NCI-H1105 (cell line): ENCODE measurements at regions not wholly inside any gene's neighbourhood (a gene's known extent, or its start where the extent isn't known, plus 50 kb on each side); places are given as distances from the start of the nearest gene placed in this dataset.
"Not testable (repeated sequence)": the region's sequence is repeated elsewhere in the genome, so short reads cannot be mapped to it uniquely, and the experiment has no call there.

ENCODE experiments used
- DNase-seq: peaks from one replicate; lab custom pipeline; 2025; lab: John Stamatoyannopoulos, UW

DNA sequence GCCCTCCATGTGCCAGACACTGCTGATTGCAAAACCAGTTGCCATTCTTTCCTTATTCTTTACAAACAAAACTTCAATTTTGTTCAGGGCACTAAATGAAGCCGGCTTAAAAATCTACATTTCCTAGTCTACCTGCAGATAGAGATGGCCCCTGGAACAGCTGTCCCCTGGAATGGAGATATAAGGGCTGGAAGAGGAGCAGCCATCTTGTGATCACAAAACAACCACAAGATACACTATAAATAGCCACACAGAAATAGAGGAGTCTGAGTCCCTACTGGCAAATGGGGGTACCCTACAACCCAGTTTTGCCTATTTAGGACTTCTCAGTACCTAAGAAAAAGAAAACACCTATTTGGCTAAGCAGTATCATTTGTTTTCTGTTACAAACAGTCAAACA lies 115.9 kb upstream of the BEND6 start:
- DNase-seq = no peak

GRCh38 chr6:56838016-56838555 lies 116.8 kb upstream of the BEND6 start:
- no peak for DNase-seq

GRCh38 chr6:56837322-56837894 lies 117.5 kb upstream of the BEND6 start:
- no peak for DNase-seq

GRCh38 chr6:56835612-56836011 lies 119.3 kb upstream of the BEND6 start:
- DNase-seq = no peak

DNA sequence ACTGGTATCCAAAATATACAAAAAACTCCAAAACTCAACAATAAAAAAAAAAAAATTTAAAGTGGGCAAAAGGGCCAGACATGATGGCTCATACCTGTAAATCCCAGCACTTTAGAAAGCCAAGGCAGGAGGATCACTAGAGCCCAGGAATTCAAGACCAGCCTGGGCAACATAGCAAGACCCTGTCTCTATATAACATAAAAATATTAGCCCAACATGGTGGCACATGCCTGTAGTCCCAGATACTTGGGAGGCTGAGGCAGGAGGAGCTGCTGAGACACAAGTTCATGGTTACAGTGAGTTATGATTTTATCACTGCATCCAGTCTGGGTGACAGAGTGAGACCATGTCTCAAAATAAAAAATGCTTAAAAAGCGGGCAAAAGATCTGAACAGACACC lies 121.0 kb upstream of the BEND6 start:
- DNase-seq = no peak

DNA sequence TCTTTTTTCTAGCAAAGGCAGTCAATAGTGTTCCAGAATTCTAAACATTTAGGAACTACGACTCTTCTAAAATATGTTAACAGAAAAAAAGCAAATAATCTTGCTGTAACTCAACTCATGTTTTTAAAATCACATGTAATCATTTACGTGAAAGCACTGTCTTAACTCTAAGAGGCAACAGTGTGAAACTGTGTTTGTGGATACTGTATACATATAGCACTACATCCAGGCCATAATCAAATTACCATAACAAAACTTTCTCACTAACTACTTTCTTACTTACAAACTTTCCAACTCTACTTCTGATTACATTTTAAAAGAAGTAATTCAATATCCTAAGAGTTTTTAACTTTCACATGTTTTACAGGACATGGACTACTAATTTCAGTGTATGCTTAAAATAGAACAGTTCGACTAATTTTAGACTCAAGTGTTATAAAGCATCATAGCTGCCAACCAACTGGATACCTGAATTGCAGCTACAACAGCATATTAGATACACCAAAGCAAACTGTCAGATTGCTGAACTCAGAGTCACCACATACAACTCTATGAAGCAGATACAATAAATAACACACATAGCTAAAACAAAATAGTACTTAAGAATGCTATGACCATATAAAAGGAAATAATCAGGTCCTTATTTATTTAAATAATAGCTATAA lies 121.6 kb upstream of the BEND6 start:
- no peak for DNase-seq

DNA sequence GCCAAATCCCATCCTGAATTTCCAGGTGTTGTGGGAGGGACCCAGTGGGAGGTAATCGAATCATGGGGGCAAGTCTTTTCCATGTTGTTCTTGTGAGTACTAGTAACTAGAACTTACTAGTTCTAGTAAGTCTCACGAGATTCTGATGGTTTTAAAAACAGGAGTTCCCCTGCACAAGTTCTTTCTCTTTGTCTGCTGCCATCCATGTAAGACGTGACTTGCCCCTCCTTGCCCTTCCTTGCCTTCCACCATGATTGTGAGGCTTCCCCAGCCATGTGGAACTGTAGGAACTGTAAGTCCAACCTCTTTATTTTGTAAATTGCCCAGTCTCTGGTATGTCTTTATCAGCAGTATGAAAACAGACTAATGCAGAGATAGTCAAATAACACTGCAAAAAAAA lies 122.7 kb upstream of the BEND6 start:
- no peak for DNase-seq

DNA sequence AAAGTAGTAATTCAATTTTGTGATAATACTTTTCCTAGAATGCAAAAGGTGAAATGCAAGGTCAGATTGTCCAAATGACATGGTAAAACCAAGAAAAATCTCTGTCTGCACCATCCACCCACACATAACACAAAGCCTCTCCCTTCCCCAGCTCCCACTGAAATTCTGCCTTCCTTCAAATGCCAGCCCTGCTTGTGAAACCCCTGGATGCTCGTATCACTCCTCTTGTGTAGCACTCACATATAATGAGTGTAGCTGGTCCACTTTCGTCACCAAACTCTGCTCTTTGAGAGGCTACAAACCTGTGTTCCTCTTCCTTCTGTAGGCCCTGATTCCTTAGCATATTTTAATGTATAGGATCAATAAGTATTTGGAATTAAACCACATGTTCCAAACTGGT lies 123.6 kb upstream of the BEND6 start:
- no peak for DNase-seq

DNA sequence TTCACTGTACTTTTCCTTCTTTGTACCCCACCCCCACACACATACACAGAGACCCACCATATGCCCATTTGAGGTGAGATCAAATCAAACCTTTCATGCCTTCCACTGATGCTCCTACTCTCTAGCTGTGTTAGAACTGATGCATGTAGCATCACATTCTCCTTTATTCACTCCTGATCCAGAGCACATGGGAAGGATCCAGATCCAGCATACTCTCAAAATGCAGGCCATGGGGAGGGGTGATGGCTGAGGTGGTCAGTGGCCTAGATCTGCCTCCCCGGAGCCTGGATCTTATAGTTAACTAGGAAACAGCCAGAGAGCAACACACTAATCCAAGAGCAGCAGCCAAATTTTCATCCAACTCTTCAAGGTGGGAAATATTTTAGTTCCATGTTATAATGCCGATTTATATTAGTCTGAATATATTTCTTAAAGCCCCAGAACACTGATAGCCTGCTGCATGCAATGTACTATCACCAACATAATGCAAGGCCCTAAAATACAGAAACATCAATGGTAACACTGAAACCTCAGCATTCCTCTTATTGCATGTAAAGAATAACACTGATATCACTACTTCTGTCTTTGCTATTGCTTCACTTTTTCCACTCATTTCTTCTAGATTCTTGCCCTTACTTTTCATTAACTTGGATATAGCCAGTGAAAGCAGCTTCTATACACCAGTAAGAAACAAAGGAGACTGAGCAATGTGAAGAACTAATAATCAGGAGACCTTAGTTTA lies 126.8 kb upstream of the BEND6 start:
- DNase-seq = no peak

- not testable (repeated sequence) for DNase-seq
Measured at GRCh38 chr6:56824431-56824830, 130.5 kb upstream of the BEND6 start.

GRCh38 chr6:56821005-56821432 lies 133.9 kb upstream of the BEND6 start:
- DNase-seq = no peak

GRCh38 chr6:56820060-56820459 lies 134.8 kb upstream of the BEND6 start:
- no peak for DNase-seq

DNA sequence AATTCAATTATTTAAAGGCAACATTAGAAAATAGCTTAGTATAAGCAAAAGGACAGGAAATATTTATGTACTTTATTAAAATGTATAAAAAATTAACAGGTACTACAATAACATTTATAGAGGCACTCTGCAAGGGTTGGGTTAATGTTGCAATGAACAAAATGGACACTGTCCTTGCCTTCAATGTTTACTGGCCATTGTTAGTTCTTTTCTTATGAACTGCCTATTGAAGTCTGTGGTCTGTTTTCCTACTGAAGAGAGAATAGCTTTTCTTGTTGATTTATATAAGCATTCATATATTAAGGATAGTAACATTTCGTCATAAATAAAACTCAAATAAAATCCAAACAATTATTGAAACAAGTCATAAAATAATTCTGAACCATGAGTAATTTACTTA lies 135.3 kb upstream of the BEND6 start:
- DNase-seq = no peak

- no peak for DNase-seq
Measured at GRCh38 chr6:56816370-56816769, 138.5 kb upstream of the BEND6 start.

DNA sequence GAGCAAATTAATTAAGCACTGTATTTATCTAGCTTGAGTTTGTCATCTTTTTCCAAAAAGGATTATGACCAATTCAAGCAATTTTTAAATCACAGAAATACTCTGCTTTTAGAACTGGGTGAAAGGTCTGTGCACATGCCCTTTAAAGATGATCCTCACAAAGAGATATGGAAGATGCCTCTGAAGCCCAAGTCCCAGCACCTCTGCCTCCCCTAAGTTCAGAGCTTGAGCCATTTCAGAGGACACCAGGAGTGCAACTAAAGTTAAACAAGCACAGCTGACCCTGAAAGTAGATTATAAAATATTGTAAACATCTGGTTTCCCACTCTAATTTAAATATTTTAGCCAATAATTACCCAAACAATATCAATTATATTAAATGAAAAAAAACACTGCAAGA lies 139.5 kb upstream of the BEND6 start:
- DNase-seq = no peak

DNA sequence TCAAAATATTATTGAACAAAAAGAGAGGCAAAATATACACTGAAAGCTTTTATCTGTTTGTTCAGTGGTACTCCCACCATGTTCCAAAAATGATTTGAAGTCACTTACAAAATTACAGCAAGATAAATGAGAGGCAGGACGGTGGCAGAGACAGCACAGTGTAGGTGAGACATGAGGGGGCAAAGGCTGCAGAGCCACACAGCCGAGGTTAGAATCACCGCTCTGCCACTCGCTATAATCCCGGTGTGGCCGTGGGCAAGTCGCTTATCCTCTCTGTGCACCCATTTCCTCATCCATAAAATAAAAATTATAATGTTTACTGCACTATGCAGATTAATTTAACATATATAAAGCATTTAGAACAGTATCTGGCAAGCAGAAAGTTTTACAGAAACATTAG lies 140.1 kb upstream of the BEND6 start:
- no peak for DNase-seq

GRCh38 chr6:56814308-56814707 lies 140.6 kb upstream of the BEND6 start:
- no peak for DNase-seq

DNA sequence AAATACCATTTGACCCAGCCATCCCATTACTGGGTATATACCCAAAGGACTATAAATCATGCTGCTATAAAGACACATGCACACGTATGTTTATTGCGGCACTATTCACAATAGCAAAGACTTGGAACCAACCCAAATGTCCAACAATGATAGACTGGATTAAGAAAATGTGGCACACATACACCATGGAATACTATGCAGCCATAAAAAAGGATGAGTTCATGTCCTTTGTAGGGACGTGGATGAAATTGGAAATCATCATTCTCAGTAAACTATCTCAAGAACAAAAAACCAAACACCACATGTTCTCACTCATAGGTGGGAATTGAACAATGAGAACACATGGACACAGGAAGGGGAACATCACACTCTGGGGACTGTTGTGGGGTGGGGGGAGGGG lies 142.1 kb upstream of the BEND6 start:
- DNase-seq = not testable (repeated sequence)

DNA sequence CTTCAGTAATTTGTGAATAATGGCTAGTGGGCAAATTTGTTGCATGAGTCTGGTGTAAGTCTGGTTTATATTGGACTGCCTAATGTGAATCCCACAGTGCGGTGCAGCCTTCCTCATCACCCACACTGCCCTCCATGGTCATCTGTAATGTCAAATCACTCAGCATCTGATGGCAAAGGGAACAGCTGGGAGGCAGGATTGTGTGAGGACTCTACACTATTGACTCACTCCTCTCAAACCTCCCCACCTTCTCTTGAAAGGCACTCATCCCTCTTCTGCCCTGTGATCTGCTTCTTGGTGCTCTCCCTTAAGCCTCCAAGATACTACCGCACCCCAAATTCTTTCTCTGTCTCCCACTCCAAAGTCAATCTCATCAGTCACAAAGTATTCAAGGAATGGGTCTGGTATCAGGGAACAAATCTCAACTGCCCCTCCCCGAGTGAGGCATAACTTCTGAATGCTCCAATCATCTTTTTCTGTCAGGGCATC lies 146.0 kb upstream of the BEND6 start:
- DNase-seq = no peak

DNA sequence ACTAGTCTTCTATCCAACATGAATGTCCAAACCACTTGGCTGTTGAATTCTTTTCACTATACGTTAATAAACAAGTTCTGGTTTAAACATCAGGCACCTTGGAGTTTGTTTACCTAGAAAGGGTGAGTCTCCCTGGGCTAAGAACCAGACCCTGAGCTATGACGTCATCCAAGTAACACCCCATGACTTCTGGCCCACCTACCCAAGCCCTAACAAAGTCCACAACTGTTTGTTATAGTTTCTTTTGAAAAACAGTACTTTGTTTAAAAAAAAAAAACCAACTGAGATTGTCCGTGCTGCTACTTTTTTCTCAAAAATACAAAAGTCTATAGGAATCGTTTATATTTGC lies 146.9 kb upstream of the BEND6 start:
- DNase-seq = no peak

GRCh38 chr6:56807326-56807988 lies 147.4 kb upstream of the BEND6 start:
- DNase-seq = no peak

GRCh38 chr6:56806368-56806767 lies 148.5 kb upstream of the BEND6 start:
- no peak for DNase-seq

DNA sequence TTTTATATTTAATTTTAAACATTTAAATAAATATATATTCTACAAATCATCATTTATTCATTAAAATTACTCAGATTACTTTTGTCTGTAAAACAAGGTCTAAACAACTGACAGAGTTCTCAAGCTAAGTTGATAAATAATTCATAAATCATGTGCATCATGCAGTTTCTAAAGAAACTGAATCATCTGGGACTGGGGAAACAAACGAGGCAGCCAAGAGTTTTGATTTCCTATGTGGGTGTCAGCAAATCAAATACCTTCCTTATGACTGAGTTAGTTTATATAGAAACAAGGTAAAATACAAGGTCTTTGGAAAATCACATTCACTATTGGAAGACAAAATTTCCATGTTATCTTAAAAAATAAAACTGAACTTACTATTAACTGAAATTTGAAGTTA lies 149.9 kb upstream of the BEND6 start:
- DNase-seq = no peak
